ENCODE measurements at regions not wholly inside any gene's neighbourhood (a gene's known extent, or its start where the extent isn't known, plus 50 kb on each side); places are given as distances from the start of the nearest gene placed in this dataset.

GRCh38 chr1:56395776-56396175 lies 183.6 kb downstream of the PLPP3 start:
- no peak for TF ChIP-seq SUZ12 (IDR thresholded peaks at IDR 0.05; ENCODE audit: extremely low read depth, insufficient read depth, insufficient read length)
- TF ChIP-seq YY1 (IDR thresholded peaks at IDR 0.05; ENCODE audit: insufficient read depth, insufficient read length): no peak
- TF ChIP-seq ZNF274 (IDR thresholded peaks at IDR 0.05; ENCODE audit: low read depth, low read length): no peak

All from NT2/D1 (cell line).